ENCODE measurements at regions not wholly inside any gene's neighbourhood (a gene's known extent, or its start where the extent isn't known, plus 50 kb on each side); places are given as distances from the start of the nearest gene placed in this dataset.
"Not testable (repeated sequence)": the region's sequence is repeated elsewhere in the genome, so short reads cannot be mapped to it uniquely, and the experiment has no call there.

- no peak for DNase-seq
Measured at GRCh38 chr12:126248871-126249403, 1183.7 kb downstream of the AACS start.

GRCh38 chr12:126258190-126258589 is 1193.0 kb downstream of the AACS start:
- no peak for DNase-seq

GRCh38 chr12:126262829-126263228 is 1197.6 kb downstream of the AACS start:
- DNase-seq: no peak

GRCh38 chr12:126268222-126268621 is 1203.0 kb downstream of the AACS start:
- no peak for DNase-seq

GRCh38 chr12:126271159-126271558 is 1205.9 kb downstream of the AACS start:
- no peak for DNase-seq

- DNase-seq: no peak
Measured at GRCh38 chr12:126282691-126283090, 1217.5 kb downstream of the AACS start.

GRCh38 chr12:126286203-126286602 is 1221.0 kb downstream of the AACS start:
- DNase-seq: no peak

- DNase-seq: no peak
Measured at GRCh38 chr12:126290456-126290855, 1225.2 kb downstream of the AACS start.

- DNase-seq: not testable (repeated sequence)
Measured at GRCh38 chr12:126291987-126292386, 1226.8 kb downstream of the AACS start.

GRCh38 chr12:126295652-126296051 is 1230.4 kb downstream of the AACS start:
- no peak for DNase-seq

- DNase-seq: no peak
Measured at GRCh38 chr12:126309278-126309677, 1244.0 kb downstream of the AACS start.

GRCh38 chr12:126312457-126312856 is 1247.2 kb downstream of the AACS start:
- DNase-seq: no peak

- DNase-seq: no peak
Measured at GRCh38 chr12:126316411-126316810, 1251.2 kb downstream of the AACS start.

GRCh38 chr12:126337556-126338441 is 1272.6 kb downstream of the AACS start:
- DNase-seq: peak in 2 of 3 donors; percentile 9 to 29

- DNase-seq: no peak
Measured at GRCh38 chr12:126342866-126343265, 1277.6 kb downstream of the AACS start.

- no peak for DNase-seq
Measured at GRCh38 chr12:126343321-126343720, 1278.1 kb downstream of the AACS start.

GRCh38 chr12:126346087-126346486 is 1280.9 kb downstream of the AACS start:
- DNase-seq: no peak

GRCh38 chr12:126347421-126347820 is 1282.2 kb downstream of the AACS start:
- DNase-seq: no peak

GRCh38 chr12:126349383-126349782 is 1284.1 kb downstream of the AACS start:
- DNase-seq: no peak

- DNase-seq: peak in 1 of 3 donors; percentile 7
Measured at GRCh38 chr12:126353604-126354003, 1288.4 kb downstream of the AACS start.

GRCh38 chr12:126354633-126355032 is 1289.4 kb downstream of the AACS start:
- DNase-seq: no peak

GRCh38 chr12:126355346-126355745 is 1290.1 kb downstream of the AACS start:
- no peak for DNase-seq

- no peak for DNase-seq
Measured at GRCh38 chr12:126358806-126359205, 1293.6 kb downstream of the AACS start.

GRCh38 chr12:126359216-126359615 is 1294.0 kb downstream of the AACS start:
- no peak for DNase-seq

Data from muscle of back (tissue), 3 donors.